OCI-LY1 (cell line): ENCODE measurements at regions not wholly inside any gene's neighbourhood (a gene's known extent, or its start where the extent isn't known, plus 50 kb on each side); places are given as distances from the start of the nearest gene placed in this dataset.

Experiments
- H2AFZ ChIP-seq: fragments of 200-600 bp; sonication (generic), shearing (Covaris generic); 2 replicates; pipeline ENCODE4 v1.6.0; 2014; ENCODE audit warnings: antibody characterized with exemption, mild to moderate bottlenecking, low read length
- H3F3A ChIP-seq: fragments of 200-600 bp; sonication (generic), shearing (Covaris generic); 2 replicates; pipeline ENCODE4 v1.6.0; 2014; ENCODE audit warnings: mild to moderate bottlenecking, antibody characterized with exemption, low read length, moderate library complexity; ENCODE audit not compliant: insufficient read depth
- H3K27ac ChIP-seq: fragments of 200-600 bp; sonication (generic); 2 replicates; pipeline ENCODE4 v1.5.1; 2014; ENCODE audit warnings: low read length, mixed run types, mild to moderate bottlenecking, low read depth; ENCODE audit not compliant: poor library complexity, severe bottlenecking
- H3K27me3 ChIP-seq: fragments of 200-600 bp; sonication (generic); 2 replicates; pipeline ENCODE4 v1.6.0; 2014; ENCODE audit warnings: antibody characterized with exemption, mild to moderate bottlenecking, low read length, moderate library complexity; ENCODE audit not compliant: insufficient read depth
- H3K36me3 ChIP-seq: fragments of 200-600 bp; sonication (generic); 2 replicates; pipeline ENCODE4 v1.6.1; 2014; ENCODE audit warnings: mild to moderate bottlenecking, antibody characterized with exemption, low read length, moderate library complexity, mixed read lengths; ENCODE audit not compliant: insufficient read depth
- H3K4me1 ChIP-seq: fragments of 200-600 bp; sonication (generic); 2 replicates; pipeline ENCODE4 v1.5.1; 2014; ENCODE audit warnings: mild to moderate bottlenecking, low read length, moderate library complexity; ENCODE audit not compliant: insufficient read depth, severe bottlenecking
- H3K4me2 ChIP-seq: fragments of 200-600 bp; sonication (generic), shearing (Covaris generic); 2 replicates; pipeline ENCODE4 v1.6.1; 2014; ENCODE audit warnings: low read length
- H3K4me3 ChIP-seq: fragments of 200-600 bp; sonication (generic); 2 replicates; pipeline ENCODE4 v1.5.1; 2014; ENCODE audit warnings: low read length, low read depth, mild to moderate bottlenecking, mixed read lengths; ENCODE audit not compliant: poor library complexity, severe bottlenecking
- H3K79me2 ChIP-seq: fragments of 200-600 bp; shearing (Covaris generic); 2 replicates; pipeline ENCODE4 v1.6.1; 2016; ENCODE audit warnings: mixed run types, low read length, mixed read lengths; ENCODE audit not compliant: insufficient read depth
- H3K9ac ChIP-seq: fragments of 200-600 bp; sonication (generic), shearing (Covaris generic); 2 replicates; pipeline ENCODE4 v1.6.1; 2014; ENCODE audit warnings: mild to moderate bottlenecking, low read length, mixed read lengths
- H3K9me2 ChIP-seq: fragments of 200-600 bp; sonication (generic), shearing (Covaris generic); 2 replicates; pipeline ENCODE4 v1.6.1; 2014; ENCODE audit warnings: low read depth, mild to moderate bottlenecking, low read length, mixed read lengths
- H3K9me3 ChIP-seq: fragments of 200-600 bp; shearing (Covaris generic); 2 replicates; pipeline ENCODE4 v1.6.1; 2014; ENCODE audit warnings: low read length, mixed read lengths
- H4K20me1 ChIP-seq: fragments of 200-600 bp; sonication (generic), shearing (Covaris generic); 2 replicates; pipeline ENCODE4 v1.6.0; 2016; ENCODE audit warnings: mild to moderate bottlenecking, low read length; ENCODE audit not compliant: insufficient read depth
- EZH2 ChIP-seq: fragments of 200-600 bp; sonication (generic), shearing (Covaris generic); IDR thresholded peaks from 2 replicates; pipeline ENCODE4 v1.8.0; 2017; ENCODE audit warnings: borderline replicate concordance, mixed run types, mild to moderate bottlenecking, antibody characterized with exemption, low read length, moderate library complexity, mixed read lengths
- TF ChIP-seq, protein P1 (sequence below): fragments of 200-600 bp; sonication (generic), shearing (Covaris generic); IDR thresholded peaks from 2 replicates; pipeline ENCODE4 v1.5.1; 2017; ENCODE audit warnings: mild to moderate bottlenecking, antibody characterized with exemption, low read length, moderate library complexity, mixed read lengths

DNA sequence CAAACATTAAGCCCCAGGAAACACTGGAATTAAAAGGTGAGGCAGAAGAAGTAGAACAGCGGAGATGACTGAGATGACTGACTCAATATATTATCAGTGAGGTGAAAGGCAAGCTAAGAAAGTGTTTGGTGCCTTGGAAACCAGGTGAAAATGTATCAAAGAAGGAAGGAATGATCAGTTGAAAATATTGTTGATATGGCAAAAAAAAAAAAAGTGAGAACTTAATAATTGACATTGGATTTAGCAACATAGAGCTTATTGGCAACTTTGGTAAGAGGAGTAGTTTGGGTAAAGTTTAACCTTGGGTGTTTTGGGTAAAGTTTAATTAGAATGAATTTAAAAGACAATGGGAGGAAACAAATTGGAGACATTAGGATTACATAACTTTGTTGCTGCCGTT, 127.7 kb upstream of the MYOCD start:
- H3K4me3 ChIP-seq: no peak overlapping the region
- H3F3A ChIP-seq: no peaks in the 10 kb centered on the region
- no peaks in the 10 kb centered on the region for H3K9me2 ChIP-seq
- H3K36me3 ChIP-seq: no peaks in the 10 kb centered on the region
- H4K20me1 ChIP-seq: no peaks in the 10 kb centered on the region
- H3K9me3 ChIP-seq: no peaks in the 10 kb centered on the region
- TF ChIP-seq, protein P1, sequence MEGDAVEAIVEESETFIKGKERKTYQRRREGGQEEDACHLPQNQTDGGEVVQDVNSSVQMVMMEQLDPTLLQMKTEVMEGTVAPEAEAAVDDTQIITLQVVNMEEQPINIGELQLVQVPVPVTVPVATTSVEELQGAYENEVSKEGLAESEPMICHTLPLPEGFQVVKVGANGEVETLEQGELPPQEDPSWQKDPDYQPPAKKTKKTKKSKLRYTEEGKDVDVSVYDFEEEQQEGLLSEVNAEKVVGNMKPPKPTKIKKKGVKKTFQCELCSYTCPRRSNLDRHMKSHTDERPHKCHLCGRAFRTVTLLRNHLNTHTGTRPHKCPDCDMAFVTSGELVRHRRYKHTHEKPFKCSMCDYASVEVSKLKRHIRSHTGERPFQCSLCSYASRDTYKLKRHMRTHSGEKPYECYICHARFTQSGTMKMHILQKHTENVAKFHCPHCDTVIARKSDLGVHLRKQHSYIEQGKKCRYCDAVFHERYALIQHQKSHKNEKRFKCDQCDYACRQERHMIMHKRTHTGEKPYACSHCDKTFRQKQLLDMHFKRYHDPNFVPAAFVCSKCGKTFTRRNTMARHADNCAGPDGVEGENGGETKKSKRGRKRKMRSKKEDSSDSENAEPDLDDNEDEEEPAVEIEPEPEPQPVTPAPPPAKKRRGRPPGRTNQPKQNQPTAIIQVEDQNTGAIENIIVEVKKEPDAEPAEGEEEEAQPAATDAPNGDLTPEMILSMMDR: no peak
- TF ChIP-seq EZH2: no peak
- H3K4me1 ChIP-seq: no peaks in the 10 kb centered on the region
- H3K27me3 ChIP-seq: no peaks in the 10 kb centered on the region
- no peaks in the 10 kb centered on the region for H3K79me2 ChIP-seq
- H3K4me2 ChIP-seq: no peak overlapping the region
- H3K9ac ChIP-seq: no peak overlapping the region
- H2AFZ ChIP-seq: no peak overlapping the region
- H3K27ac ChIP-seq: no peak overlapping the region

DNA sequence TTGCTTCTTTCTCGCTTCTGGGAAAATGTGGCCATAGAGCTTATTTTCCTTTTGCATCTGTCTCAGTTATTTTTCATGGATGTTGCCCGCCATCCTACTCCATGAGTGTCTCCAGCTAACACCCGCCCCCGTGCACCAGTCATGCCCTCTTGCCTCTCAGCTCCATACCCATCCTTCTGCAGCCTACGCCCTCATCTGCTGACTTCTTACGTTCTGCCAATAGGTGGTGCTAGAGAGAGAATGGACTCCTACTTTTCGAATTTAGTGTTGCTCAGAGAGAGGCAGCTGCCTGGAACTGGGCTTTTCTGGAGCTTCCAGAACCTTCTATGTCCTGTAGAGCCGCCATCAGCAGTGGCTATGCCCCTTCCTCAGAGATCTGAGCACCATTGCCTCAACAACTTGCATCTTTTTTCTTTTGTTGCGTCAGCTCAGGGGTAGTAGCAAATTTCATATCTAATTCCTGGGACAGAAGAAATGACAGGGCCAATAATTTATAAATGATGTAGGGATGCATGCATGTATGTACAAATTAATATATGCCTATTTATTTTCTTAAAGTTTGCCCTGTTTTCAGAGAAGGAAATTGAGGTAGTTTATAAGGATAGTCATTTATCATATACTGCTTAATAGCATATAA, 119.7 kb upstream of the MYOCD start:
- TF ChIP-seq EZH2: no peak
- TF ChIP-seq, protein P1: peak; percentile 73
- Histone ChIP-seq H2AFZ (no peak overlapping the region), H3K9me3 (no peaks in the 10 kb centered on the region), H3K27ac (no peak overlapping the region), H3K79me2 (no peaks in the 10 kb centered on the region), H3K4me1 (no peaks in the 10 kb centered on the region), H3F3A (no peaks in the 10 kb centered on the region), H3K9me2 (no peaks in the 10 kb centered on the region), H3K27me3 (no peaks in the 10 kb centered on the region), H4K20me1 (no peaks in the 10 kb centered on the region), H3K4me2 (no peak overlapping the region), H3K36me3 (no peaks in the 10 kb centered on the region), H3K4me3 (no peak overlapping the region), H3K9ac (no peak overlapping the region)

DNA sequence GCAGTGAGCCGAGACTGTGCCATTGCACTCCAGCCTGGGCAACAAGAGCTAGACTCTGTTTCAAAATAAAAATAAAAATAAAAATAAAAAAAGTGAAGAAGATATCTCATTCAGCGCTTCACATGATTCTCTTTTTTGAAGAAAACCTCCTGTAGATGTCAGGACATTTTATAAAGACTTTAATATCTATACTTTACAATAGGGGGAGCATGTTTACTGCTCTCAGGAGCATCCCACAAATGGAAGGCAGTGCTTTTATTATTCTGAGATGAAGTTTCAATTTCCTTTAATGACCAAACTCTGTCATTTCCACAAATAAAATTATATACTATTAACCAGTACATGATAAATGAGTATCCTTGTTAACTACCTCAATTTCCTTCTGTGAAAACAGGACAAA, 118.7 kb upstream of the MYOCD start:
- Histone ChIP-seq H3K79me2 (no peaks in the 10 kb centered on the region), H3K4me2 (no peak overlapping the region), H3K9me2 (no peaks in the 10 kb centered on the region), H3K27ac (no peak overlapping the region), H3K9me3 (no peaks in the 10 kb centered on the region), H3F3A (no peaks in the 10 kb centered on the region), H3K27me3 (no peaks in the 10 kb centered on the region), H3K9ac (no peak overlapping the region), H4K20me1 (no peaks in the 10 kb centered on the region), H3K4me3 (no peak overlapping the region), H2AFZ (no peak overlapping the region), H3K4me1 (no peaks in the 10 kb centered on the region), H3K36me3 (no peaks in the 10 kb centered on the region)
- TF ChIP-seq EZH2: no peak
- TF ChIP-seq, protein P1: no peak
